Heart left ventricle (tissue), 16 donors: ENCODE measurements at regions not wholly inside any gene's neighbourhood (a gene's known extent, or its start where the extent isn't known, plus 50 kb on each side); places are given as distances from the start of the nearest gene placed in this dataset.

Experiments
- ATAC-seq, 4 donors: fragments of 200-7000 bp; cut with Tn5 transposase; one replicate each; pipeline ENCODE4 v1.9.1; 2020 to 2022; ENCODE audit warnings: moderate library complexity in 4 of 4, mild to moderate bottlenecking in 3 of 4, moderate number of reproducible peaks in 1 of 4
- DNase-seq, 5 donors: peaks; one replicate each; pipeline ENCODE4 v3.0.0-alpha.2; 2020
- H3K27ac ChIP-seq, 12 donors: fragments of 200-600 bp; sonication (generic) in 4 of 12; one replicate each; pipeline versions ENCODE4 v1.5.0 to v1.8.0; 2016 to 2022; ENCODE audit warnings: mild to moderate bottlenecking in 2 of 12
- H3K27me3 ChIP-seq, 9 donors: fragments of 200-600 bp; sonication (generic) in 2 of 9; one replicate each; pipeline versions ENCODE4 v1.5.1 to v1.8.0; 2016 to 2022; ENCODE audit warnings: mild to moderate bottlenecking in 3 of 9
- H3K36me3 ChIP-seq, 9 donors: fragments of 200-600 bp; sonication (generic) in 2 of 9; one replicate each; pipeline versions ENCODE4 v1.5.0 to v1.8.0; 2018 to 2022; ENCODE audit warnings: mild to moderate bottlenecking in 2 of 9
- H3K4me1 ChIP-seq, 12 donors: fragments of 200-600 bp; sonication (generic) in 4 of 12; one replicate each; pipeline versions ENCODE4 v1.5.0 to v1.8.0; 2016 to 2022; ENCODE audit warnings: mild to moderate bottlenecking in 3 of 12
- H3K4me3 ChIP-seq, 12 donors: fragments of 200-600 bp; sonication (generic) in 4 of 12; one replicate each; pipeline versions ENCODE4 v1.5.0 to v1.8.0; 2017 to 2022; ENCODE audit warnings: mild to moderate bottlenecking in 9 of 12, moderate library complexity in 4 of 12
- H3K9me3 ChIP-seq, 12 donors: fragments of 200-600 bp; sonication (generic) in 4 of 12; one replicate each; pipeline versions ENCODE4 v1.5.0 to v1.8.0; 2016 to 2022; ENCODE audit warnings: mild to moderate bottlenecking in 1 of 12
- POLR2A ChIP-seq, 2 donors: fragments of 450-650 bp; IDR thresholded peaks; one replicate each; pipeline ENCODE4 v1.6.1; 2017; ENCODE audit warnings: antibody characterized with exemption in 2 of 2, mild to moderate bottlenecking in 2 of 2, moderate library complexity in 2 of 2
- WGBS, 4 donors: extraction: QIAGEN DNeasy Blood & Tissue Kit in 2 of 4; methylation state at CpG; one replicate each; pipeline versions ENCODE4 v1.1.5 to v1.1.7; 2013 to 2018; 5-methylcytosine and 5-hydroxymethylcytosine counted together
- intact Hi-C, 10 donors: fragments of 100-400 bp; cut with DNase I; formaldehyde crosslinking; loops; one replicate each; pipeline versions ENCODE4 v1.11.1 to v1.14.2; 2022
- TF ChIP-seq, protein P1 (sequence below), 12 donors: fragments of 200-600 bp; sonication (generic) in 4 of 12; IDR thresholded peaks; one replicate each; pipeline versions ENCODE4 v1.5.0 to v1.8.0; 2018 to 2022; ENCODE audit warnings: antibody characterized with exemption in 12 of 12, mild to moderate bottlenecking in 5 of 12
- donor health status: ischemic (EF 13 %, LVEDD 7.1; RV severe dilation, severe dysfunction).
- donor health status: healthy with polysubstance abuse.
- donor health status: DM: no; HTN: yes; CAD: no.
- donor health status: DM: no; HTN: no; CAD: no.
- donor health status: ischemic (EF 25% LVEDD 6.9; RV normal size, moderate dysfunction).
- donor health status: ischemic (EF 25% LVEDD 5.7; RV mildly dilated, moderate dysfunction).
- donor health status: healthy.
- donor health status: DM: yes; HTN: yes; CAD: no.
- donor health status: ischemic (EF 35%, LVEDD 5.7; RV mildly dilated, moderate dysfunction).
- donor health status: nonischemic (EF 11% LVEDD 7.7; RV severe dilation, severe dysfunction).
- donor health status: DM: yes; HTN: yes; CAD: no.
- donor health status: PGD.
- donor health status: ischemic (EF 29% LVEDD 5.4; RV normal size, mild dysfunction).
- donor health status: nonischemic (EF 23%, LVEDD 6.1; RV moderate dilation, normal function).

DNA sequence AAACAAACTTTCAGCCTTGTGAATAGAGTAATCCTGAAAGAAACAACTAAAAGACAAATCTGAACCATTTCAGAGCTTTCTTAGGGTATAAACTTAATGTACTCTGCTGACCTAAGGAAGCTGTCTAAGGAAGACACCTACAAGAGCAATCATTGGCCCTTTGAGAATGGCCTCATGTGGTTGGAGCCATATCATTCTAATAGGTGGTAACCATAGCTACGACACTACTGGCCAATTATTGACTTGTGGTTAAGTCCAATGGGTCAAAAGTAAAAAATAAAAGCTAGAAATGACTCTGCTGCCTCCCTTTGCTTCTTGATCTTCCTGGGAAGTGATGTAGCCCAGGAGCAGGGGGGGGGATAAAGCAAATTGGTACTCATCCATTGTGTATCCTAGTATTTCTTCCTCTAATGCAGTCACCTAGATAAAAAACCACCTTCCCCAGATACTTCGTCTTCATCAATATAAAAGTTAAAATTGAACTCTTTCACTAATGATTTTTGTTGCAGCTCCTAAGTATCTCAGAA lies 547.0 kb downstream of the ARAP2 start:
- Histone ChIP-seq H3K4me1 (no peaks in the 10 kb centered on the region), H3K27ac (no peak overlapping the region), H3K9me3 (peaks cover 0 to under 1% (median 0%) of the 10 kb centered on the region in 12 donors), H3K4me3 (no peak overlapping the region), H3K36me3 (no peaks in the 10 kb centered on the region), H3K27me3 (no peaks in the 10 kb centered on the region)
- intact Hi-C loops: no loop called here
- TF ChIP-seq, protein P1, sequence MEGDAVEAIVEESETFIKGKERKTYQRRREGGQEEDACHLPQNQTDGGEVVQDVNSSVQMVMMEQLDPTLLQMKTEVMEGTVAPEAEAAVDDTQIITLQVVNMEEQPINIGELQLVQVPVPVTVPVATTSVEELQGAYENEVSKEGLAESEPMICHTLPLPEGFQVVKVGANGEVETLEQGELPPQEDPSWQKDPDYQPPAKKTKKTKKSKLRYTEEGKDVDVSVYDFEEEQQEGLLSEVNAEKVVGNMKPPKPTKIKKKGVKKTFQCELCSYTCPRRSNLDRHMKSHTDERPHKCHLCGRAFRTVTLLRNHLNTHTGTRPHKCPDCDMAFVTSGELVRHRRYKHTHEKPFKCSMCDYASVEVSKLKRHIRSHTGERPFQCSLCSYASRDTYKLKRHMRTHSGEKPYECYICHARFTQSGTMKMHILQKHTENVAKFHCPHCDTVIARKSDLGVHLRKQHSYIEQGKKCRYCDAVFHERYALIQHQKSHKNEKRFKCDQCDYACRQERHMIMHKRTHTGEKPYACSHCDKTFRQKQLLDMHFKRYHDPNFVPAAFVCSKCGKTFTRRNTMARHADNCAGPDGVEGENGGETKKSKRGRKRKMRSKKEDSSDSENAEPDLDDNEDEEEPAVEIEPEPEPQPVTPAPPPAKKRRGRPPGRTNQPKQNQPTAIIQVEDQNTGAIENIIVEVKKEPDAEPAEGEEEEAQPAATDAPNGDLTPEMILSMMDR (IDR thresholded peaks at IDR 0.05): no peak
- TF ChIP-seq POLR2A (IDR thresholded peaks at IDR 0.05): no peak
- WGBS, 4 donors: 76 to 87% (median 79%) methylated on average over 2 of the region's 2 CpGs
- no peak for ATAC-seq
- no peak for DNase-seq

DNA sequence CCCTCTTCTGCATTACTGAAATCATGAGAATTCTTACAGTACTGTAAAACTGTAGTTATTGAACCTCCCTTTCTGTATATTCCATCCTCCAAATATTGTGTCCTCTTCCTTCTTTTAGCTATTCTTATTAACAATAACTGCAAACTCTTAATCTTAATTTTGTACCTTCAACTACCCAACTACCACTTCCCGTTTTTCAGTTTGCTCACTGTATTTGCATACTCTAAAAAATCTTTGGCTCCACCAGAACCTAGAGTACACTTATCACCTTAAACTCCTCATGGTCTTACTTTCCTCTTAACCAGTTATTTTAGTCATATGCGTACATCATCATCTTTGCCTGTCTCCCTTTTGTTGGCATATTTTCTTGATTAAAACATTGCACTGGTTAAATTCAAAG lies 543.7 kb downstream of the ARAP2 start:
- H3K27me3 ChIP-seq: no peaks in the 10 kb centered on the region
- no peaks in the 10 kb centered on the region for H3K4me1 ChIP-seq
- no peak overlapping the region for H3K27ac ChIP-seq
- WGBS, 4 donors: 85 to 91% (median 89%) methylated on average over 2 of the region's 2 CpGs
- peaks cover 0 to under 1% (median 0%) of the 10 kb centered on the region in 12 donors for H3K9me3 ChIP-seq
- H3K4me3 ChIP-seq: no peak overlapping the region
- no peak for DNase-seq
- TF ChIP-seq, protein P1 (IDR thresholded peaks at IDR 0.05): no peak
- no peak for TF ChIP-seq POLR2A (IDR thresholded peaks at IDR 0.05)
- ATAC-seq: no peak
- H3K36me3 ChIP-seq: no peaks in the 10 kb centered on the region
- intact Hi-C loops: no loop called here

DNA sequence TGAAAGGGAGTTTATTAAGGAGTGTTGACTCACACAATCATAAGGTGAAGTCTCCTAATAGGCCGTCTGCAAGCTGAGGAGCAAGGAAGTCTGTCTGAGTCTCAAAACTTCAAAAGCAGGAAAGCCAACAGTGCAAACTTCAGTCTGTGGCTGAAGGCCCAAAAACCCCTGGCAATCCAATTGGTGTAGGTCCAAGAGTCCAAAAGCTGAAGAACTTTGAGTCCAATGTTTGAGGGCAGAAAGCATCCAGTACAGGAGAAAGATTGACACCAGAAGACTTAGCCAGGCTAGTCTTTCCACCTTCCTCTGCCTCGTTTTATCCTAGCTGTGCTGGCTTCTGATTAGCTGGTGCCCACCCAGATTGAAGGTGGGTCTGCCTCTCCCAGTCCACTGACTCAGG lies 535.2 kb downstream of the ARAP2 start:
- no peak for TF ChIP-seq POLR2A (IDR thresholded peaks at IDR 0.05)
- TF ChIP-seq, protein P1 (IDR thresholded peaks at IDR 0.05): no peak
- H3K4me1 ChIP-seq: no peaks in the 10 kb centered on the region
- no peak overlapping the region for H3K27ac ChIP-seq
- H3K4me3 ChIP-seq: no peak overlapping the region
- WGBS, 4 donors: 58 to 71% (median 61%) methylated on average over 2 of the region's 2 CpGs
- ATAC-seq (no peak), DNase-seq (no peak)
- intact Hi-C loops: no loop called here
- no peaks in the 10 kb centered on the region for H3K27me3 ChIP-seq
- peaks cover 0 to 36% (median 15%) of the 10 kb centered on the region in 12 donors for H3K9me3 ChIP-seq
- H3K36me3 ChIP-seq: no peaks in the 10 kb centered on the region

DNA sequence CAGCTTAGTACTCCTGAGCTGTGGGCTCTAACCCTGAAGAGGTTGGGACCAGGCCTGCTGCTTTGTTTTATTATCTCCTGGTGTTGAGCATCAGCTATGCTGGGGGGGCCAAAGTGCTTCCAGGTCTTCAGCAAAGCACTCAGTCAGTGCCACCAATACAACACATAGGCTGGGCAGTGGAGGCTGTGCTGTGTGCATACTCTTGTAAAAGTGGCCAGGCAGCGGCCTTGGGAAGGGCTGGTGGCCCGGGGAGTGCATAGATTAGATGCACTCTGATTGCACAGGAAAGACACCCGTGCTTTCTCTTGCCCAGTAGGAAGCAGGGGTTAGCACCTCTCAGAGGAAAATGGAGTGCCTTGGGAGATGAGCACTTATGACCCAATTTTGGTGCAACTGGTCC lies 534.0 kb downstream of the ARAP2 start:
- H3K9me3 ChIP-seq: peaks cover 0 to 48% (median 21%) of the 10 kb centered on the region in 12 donors
- WGBS, 4 donors: 48 to 81% (median 65%) methylated on average over 2 to 3 of the region's 3 CpGs

More for the DNA sequence above, 534.0 kb downstream of the ARAP2 start:
- no peaks in the 10 kb centered on the region for H3K4me1 ChIP-seq
- DNase-seq: no peak
- intact Hi-C loops: no loop called here
- no peak for ATAC-seq
- TF ChIP-seq POLR2A (IDR thresholded peaks at IDR 0.05): no peak
- TF ChIP-seq, protein P1 (IDR thresholded peaks at IDR 0.05): no peak
- no peak overlapping the region for H3K4me3 ChIP-seq
- no peak overlapping the region for H3K27ac ChIP-seq
- H3K36me3 ChIP-seq: no peaks in the 10 kb centered on the region
- H3K27me3 ChIP-seq: no peaks in the 10 kb centered on the region
